Fibroblast of peridontal ligament (primary cell): ENCODE measurements at regions not wholly inside any gene's neighbourhood (a gene's known extent, or its start where the extent isn't known, plus 50 kb on each side); places are given as distances from the start of the nearest gene placed in this dataset.

Source experiments
- DNase-seq: peaks from one replicate; pipeline ENCODE4 v3.0.0-alpha.2; 2010; ENCODE audit errors: extremely low read depth

DNA sequence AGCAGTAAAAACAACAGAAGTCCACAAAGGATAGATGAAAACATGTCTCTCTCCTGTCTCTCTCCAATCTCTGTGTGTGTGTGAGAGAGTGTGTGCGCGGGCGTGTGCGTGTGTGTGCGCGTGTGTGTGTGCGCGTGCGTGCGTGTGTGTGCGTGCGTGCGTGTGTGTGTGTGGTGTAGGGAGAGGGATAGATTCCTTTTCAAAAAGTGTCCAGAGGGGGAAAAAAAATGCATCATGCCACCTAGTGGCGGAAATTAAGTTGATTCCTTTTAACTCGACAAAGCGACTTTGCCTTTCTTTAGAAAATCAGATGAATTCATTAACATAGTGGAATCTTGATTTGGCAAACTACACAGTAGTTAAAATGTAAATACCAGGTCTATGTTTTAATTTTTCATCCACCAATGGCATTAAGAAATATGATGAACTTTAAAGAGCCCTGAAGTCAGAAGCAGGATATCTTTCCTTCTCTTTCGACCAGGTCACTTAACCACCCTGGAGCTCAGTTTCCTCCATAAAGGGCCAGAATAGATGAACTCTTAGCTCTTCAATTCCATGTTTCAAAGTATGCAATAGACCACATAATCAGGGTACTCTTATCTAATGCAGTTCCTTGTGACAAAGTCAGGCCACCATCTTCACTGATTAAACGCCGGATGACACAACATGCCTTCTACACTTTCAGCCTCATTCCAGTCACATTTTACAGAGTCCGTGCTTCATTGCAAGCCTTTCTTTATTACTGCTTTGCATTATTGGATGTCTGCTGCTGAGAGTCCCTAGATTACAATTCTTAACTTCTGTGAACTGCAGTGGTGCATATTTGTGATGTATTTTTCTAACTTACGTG is 162.8 kb downstream of the FBXO8 start:
- DNase-seq = peak; percentile 84

DNA sequence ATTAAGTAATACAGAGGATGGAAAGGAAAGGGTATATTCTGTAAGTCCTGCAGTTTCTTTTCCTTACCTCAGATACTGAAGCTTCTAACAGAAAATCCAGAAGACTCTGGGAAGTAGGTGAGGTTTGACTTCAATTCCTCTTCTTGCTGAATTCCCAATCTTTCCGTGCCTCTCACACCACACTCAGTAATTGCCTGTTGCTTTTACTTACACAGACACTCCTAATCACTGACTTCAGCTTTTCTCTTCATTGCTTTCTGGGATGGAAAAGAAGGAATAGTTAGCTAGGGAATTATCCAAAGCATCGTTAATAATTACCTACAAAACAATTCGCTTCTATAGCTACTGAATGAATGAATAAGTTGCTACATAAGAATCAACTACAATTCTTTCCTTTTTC is 163.6 kb downstream of the FBXO8 start:
- DNase-seq = peak; percentile 4

DNA sequence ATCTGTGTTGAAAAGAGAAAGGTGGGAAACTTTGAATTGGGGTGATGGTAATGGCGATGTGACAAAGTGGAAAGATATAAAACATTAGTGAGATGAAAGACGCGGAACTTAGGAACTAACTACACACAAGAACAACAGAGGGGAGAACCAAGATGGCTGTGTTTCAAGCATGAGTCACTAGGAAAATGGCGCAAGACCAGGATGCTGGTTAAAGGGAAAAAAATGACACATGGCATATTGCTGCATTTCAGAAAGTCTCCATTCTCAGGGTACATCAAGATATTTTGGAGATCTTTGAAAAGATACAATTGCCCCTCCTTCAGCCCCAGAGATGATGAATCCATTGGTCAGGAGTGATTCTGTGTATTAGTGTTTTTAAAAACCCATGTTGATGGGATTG is 164.4 kb downstream of the FBXO8 start:
- DNase-seq = peak; percentile 66

DNA sequence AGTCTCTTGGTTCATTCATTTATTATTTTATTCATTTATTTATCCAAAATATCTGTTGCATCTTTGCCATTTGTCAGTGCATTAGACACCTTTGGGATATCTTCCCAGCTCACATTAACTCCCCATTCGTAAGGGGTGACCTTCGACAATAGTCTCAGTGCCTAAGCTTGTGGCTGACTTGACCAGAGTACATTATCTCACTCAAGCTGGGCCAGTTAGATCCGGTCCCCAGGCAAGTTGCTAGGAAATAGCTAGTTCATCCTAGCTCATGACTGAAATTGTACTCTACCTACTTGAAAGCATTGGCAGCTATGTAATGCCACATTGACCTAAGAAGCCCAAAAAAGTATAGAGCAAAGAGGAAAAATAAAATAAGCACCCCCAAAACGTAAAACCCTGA is 165.3 kb downstream of the FBXO8 start:
- DNase-seq = no peak

DNA sequence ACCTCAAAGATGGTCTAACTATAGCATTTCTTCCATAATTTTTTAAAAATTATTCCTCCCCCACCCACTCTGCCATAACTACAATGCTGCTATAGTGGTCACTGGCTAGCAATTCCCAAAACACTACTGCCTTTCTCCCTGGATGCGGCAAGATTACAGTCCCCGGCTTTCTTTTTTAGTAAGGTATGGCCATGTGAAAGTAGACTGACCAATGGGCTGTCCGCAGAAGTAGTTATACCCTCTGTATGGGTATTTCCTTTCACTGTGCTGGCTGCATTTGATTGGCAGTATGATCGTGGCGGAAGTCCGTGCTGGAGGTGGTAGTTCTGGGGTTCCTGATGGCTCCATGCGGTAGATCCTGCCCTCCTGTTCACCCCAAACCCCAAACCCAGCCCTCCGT is 166.0 kb downstream of the FBXO8 start:
- no peak for DNase-seq

DNA sequence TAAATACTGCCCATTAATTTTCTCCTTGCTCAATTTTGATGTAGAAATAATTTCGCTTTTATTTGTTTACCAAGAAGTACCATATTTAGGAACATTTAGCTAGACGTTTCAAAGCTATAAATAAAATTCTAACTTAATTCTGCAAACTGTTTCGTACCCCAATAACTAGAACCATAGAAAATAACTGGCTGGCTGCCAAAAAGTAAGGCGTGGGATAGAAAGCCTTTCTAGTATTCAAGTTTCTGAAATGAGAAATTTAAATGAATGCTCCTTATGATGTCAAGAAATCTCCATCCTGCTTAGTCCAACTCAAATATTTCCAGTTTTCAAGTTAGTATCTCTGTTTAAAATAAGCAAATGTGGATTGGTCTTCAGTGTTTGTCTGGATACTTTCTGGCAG is 167.4 kb downstream of the FBXO8 start:
- no peak for DNase-seq

DNA sequence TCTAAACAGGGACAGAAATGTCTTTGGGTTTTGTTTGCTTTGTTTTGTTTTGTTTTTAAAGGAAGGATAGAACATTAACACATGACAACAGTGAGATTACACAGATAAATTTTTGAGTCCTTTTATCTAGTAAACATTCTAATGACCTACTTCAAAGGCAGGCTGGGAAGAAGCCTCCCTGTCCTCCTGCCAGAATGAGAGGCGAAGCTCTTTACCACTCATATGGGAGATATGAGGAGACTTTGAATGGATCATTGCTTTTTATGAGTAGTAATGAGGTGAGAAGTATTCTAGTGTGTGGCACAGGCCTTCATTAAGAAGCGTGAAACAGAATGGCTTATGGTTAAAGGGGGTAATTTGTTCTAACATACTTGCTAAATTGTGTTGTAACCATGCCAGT is 172.0 kb downstream of the FBXO8 start:
- DNase-seq = no peak

DNA sequence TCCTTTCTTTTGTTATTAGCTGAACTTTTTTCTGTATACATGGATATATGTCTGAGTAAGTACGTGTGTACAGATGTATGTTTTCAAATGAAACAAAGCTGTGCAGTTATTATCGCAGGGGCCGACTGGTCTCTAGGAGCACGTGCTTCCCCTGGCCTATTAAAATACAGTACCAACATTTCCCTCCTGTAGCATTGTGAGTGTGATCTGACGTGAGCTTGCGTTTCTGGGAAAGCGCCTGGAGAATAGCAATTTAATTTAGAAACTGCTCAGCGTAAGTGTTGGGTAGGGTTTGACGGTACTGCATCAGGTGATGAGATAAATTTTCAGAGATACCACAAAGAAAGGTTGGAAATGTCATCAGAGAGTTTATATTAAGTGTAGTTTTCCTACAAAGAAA is 173.3 kb downstream of the FBXO8 start:
- DNase-seq = no peak

DNA sequence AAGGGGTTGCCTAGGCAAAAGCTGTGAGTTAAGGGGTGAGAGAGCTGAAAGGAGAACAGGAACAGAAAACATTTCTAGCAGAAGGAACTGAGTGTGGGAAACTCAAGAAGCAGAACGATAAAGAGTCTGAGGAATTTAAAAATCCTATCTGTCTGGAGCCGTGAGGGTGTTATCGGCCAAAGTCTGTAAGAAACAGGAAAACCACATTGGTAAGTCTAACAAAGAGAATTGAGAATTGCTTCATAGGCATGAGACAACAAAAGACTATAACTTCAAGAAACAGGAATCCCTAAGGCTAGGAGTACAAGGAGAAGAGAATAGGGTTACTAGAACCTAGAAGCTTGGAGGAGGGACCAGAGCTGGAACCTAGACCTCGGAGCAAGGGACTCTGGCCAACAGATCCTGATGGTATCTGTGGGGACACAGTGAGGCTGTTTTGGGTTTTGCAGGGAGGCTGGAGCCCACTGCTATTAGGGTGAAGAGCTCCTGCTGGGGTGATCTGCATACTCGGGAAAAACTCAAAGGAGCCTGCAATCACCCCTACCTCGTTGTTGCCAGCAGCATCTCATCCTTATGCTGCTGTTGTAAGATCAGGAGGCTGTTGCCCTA is 175.6 kb downstream of the FBXO8 start:
- no peak for DNase-seq

DNA sequence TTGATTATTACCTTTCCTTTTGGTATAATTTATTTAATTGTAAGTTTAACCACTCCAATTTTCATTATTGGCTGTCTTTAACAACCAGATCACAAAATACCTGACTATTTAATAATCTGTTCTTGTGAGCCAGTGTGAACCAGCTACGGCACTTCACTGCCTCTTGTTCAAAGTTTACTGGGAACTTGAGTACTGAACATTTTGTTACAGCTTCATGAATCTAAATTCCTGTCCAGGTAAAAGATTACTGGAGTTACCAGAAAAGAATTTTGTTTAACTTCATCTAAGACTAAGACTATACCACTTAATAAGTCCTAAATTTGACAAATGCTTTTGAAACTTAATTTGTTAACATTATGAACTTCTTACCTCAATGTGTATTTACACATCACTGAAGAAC is 178.3 kb downstream of the FBXO8 start:
- no peak for DNase-seq

DNA sequence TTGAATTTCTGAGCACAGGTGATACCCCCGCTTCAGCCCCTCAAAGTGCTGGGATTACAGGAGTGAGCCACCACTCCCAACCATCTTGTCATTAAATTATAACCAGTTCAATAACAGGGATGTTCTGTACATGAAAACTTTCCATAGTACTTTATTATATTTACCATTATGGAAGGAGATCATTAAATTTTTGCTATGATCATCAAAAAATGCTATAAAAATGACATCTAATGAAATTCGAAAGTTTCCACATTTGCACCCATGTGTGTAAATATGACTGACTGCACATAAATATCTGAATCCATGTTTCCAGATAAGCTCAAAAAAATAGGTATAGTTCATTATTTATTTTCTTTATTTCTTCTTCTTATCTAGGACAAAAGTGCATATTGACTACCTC is 182.6 kb downstream of the FBXO8 start:
- no peak for DNase-seq

DNA sequence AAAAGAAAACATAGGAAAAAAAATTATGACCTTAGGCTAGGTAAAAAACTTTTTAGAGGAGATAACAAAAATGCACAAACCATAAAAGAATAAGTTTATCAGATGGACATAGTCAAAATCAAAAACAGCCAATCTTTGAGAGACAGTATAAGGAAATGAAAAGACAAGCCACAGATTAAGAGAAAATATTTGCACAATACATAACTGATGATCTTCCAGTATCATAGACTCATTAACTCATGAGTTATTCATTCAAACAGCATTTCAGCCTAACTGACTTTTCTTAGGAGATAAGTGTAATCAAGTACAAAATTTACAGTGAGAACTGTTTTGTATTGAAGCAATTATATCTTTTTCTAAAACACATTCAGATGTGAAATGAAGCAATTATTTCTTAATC is 183.8 kb downstream of the FBXO8 start:
- no peak for DNase-seq

DNA sequence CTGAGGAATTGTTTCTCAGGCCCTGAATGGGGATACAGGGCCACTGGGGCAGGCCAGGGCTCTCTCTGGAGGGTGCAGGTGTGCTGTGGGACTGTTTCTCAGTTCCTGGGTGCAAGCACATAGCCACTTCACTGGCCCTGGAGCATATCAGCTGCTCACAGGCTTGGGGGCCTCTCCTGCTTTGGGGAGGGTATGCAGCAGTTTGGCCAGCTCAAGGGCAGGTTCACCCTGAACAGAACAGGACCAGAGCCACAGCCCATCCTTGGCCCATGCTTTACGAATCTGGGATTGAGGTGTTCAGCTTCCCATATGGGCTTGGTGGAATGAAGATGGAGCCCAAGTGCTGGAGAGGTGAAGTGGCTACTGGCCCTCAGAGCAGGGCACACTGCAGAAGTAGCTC is 186.5 kb downstream of the FBXO8 start:
- no peak for DNase-seq

DNA sequence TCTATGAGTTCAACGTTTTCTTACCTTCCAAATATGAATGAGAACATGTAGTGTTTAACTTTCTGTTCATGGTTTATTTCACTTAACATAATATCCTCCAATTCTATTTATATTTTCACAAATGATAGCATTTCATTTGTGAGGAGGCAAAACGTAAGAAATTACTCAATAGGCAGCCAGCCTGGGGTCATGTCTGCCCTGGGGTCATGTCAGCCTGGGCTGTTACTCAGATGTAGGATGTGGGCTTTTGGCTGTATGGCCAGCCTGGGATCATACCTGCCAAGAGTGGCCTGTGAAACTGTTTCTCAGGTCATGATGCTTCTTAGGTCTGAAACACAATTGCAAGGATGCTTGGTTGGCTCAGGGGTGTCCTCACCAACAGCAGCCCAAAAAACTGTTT is 187.0 kb downstream of the FBXO8 start:
- no peak for DNase-seq

DNA sequence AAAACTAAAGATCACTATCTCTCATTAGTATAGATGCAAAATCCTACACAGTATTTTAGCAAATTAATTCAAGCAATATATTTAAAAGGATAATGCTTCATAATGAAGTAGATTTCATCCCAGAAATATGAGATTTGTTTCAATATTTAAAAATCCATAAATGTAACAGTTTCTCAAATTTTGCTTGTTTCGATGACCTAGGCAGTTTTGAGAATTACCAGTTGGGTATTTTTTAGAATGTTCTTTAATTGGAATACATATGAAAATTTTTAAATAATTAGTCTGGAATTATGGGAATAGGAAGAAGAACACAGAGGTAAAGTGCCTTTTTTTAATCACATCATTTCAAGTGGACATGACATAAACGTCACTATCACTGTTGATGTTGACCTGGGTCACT is 192.3 kb downstream of the FBXO8 start:
- no peak for DNase-seq

DNA sequence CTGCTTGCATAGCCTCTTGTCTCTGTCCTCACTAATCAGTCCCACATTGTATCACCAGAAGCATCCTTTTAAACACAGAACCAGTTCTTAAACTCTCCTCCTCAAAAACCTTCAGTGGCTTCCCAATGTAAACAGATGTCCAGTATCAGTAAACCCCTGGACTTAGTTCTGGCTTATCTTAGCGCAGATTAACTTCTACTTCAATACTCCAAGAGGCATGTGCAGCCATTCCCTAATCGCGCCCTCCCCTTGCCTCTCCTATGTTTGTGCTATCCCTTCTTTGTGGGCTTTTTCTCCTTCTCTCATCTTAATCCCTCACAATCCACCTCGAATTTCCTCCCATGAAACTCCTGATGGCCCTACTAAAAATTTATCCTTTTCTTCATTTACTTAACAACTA is 193.8 kb downstream of the FBXO8 start:
- no peak for DNase-seq

DNA sequence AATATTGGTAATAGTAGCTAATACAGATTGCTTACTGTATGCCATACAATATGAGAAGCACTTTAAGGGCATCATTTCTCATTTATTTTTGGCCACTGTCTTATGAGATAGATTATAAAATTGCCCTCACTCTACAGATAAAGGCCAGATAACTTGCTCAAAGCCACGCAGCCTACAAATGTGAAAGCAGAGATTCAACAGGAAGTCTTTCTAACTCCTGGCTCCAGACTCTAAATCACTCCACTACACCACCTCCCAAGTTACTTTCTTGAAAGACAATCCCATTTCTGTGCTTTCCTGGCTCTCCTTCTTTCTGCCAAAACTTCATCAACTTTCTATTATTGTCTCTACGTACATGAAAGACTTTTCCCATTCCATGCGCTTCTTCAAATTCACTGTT is 194.7 kb downstream of the FBXO8 start:
- no peak for DNase-seq

DNA sequence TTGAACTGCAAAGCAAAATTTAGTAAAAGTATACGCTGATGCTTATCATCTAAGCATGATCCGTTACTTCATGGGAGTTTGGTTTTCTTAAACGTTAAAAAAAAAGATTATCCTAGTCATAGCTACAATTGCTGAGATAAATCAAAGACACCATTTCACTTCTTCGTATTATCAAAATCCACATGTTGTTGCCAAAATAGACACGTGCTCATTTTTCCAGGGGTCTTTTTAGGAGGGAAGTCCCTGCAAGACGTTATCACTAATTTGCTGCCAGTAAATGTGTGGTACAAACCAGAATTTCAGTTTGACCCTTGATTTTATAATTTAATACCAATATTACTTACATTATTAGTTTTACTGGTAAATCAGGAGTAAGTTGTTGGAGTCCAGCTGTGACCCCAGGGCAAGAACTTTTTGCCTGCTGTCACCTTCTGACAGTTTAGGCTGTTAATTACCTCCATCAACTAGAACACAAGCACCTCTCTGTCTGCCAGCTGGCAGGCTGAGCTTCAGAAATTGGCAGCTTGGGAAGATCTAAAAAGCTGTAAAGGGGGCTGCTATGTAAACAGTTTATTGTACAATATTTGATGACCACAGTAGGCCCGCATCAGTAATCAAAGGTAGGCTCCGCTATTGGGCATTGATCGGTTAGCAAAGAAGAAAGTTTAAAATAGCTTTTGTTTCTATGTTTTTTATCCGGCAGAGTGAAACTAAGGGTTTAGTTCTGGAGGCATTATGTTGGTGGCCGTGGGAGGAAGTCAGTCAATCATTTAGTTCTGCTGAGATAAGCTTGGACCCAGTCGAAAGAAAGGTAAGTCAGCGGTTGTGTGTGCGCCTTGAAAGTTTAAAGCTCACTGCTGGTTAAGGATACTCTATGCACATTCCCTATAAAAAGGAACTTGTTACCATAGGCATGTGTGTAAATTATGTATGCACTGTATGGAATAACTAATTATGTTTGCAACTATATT is 196.4 kb downstream of the FBXO8 start:
- no peak for DNase-seq

DNA sequence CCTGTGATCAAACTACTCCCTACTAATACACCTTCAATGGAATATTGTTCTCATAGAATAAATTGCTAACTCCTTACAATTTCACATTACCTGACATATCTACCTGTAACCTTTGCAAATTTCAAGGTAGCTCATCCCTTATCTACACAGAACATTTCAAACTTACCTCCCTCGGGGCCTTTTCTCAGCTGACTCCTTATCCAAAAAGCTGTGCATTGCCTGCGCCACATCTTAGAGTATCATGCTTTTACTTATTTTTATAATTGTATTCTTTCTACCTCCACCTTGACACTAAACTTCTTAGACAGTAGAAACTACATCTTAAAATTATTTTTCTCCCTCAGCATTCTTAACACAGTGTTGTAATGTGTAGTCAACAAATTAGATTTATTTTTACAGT is 198.5 kb downstream of the FBXO8 start:
- no peak for DNase-seq

DNA sequence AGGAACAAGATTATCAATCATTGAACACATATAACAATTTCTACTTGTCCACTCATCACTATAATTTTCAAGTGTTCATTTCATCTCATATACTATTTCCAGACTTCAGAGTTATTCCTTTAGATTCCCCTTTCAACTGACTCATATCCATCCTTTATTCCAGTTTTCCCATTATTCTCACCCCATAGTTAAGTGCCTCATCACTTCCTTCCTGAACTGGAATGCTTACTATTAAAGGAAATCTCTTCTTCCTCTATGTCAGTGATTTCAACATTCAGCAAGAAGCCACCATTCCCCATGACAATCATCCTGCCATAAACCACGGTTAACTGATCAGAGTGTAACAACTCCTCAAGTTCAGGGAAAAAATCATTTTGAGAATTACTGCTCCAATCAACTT is 198.9 kb downstream of the FBXO8 start:
- DNase-seq = no peak

DNA sequence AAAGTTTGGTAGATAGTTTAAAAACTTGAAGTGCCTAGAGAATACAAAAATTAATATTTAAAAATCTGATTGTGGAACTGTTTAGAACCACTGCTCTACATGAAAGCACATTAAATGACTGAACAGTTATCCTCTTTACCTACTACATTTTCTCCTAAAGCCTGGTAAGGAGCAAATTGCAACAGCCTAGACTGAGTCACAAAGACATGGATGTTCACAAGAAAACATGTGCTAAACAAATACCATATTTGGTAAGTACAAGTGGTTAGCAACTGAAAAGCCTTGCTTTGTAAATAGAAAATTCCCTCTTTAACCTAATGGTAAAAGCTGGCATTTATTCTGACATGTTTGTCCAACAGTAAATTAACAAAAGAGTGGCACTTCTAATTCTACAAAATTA is 203.1 kb downstream of the FBXO8 start:
- no peak for DNase-seq

DNA sequence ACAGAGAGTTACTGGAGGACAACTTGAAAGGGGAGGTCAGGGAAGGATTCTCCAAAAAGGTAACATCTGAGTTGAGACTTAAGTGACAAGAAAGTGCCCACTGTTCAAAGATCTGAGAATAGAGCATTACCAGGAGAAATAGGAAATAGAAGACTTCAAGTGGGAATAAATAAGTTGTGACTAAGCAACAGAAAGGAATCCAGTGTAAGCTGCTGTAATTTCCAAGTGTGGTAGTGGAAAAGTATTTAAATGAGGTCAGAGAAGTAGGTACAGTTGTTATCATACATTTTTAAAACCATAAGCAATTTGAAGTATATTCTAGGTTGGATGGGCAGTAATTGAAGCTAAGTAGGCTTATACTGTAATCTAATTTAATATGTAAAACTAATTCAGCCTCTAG is 211.9 kb downstream of the FBXO8 start:
- no peak for DNase-seq
